ENCODE measurements at regions not wholly inside any gene's neighbourhood (a gene's known extent, or its start where the extent isn't known, plus 50 kb on each side); places are given as distances from the start of the nearest gene placed in this dataset.

- DNase-seq (ENCODE audit: low read depth, low spot score): no peak
Measured at GRCh38 chr13:106748785-106749184, 180.8 kb upstream of the ARGLU1 start.

GRCh38 chr13:106744516-106744915 is 176.6 kb upstream of the ARGLU1 start:
- no peak for DNase-seq (ENCODE audit: low read depth, low spot score)

- no peak for DNase-seq (ENCODE audit: low read depth, low spot score)
Measured at GRCh38 chr13:106738186-106738678, 170.3 kb upstream of the ARGLU1 start.

GRCh38 chr13:106736941-106737340 is 169.0 kb upstream of the ARGLU1 start:
- DNase-seq (ENCODE audit: low read depth, low spot score): no peak

- DNase-seq (ENCODE audit: low read depth, low spot score): no peak
Measured at GRCh38 chr13:106734198-106734597, 166.3 kb upstream of the ARGLU1 start.

- DNase-seq (ENCODE audit: low read depth, low spot score): no peak
Measured at GRCh38 chr13:106723036-106723435, 155.1 kb upstream of the ARGLU1 start.

- no peak for DNase-seq (ENCODE audit: low read depth, low spot score)
Measured at GRCh38 chr13:106722620-106723019, 154.7 kb upstream of the ARGLU1 start.

GRCh38 chr13:106721599-106721998 is 153.7 kb upstream of the ARGLU1 start:
- no peak for DNase-seq (ENCODE audit: low read depth, low spot score)

GRCh38 chr13:106714271-106714982 is 146.5 kb upstream of the ARGLU1 start:
- DNase-seq (ENCODE audit: low read depth, low spot score): no peak

GRCh38 chr13:106712381-106712780 is 144.4 kb upstream of the ARGLU1 start:
- no peak for DNase-seq (ENCODE audit: low read depth, low spot score)

- no peak for DNase-seq (ENCODE audit: low read depth, low spot score)
Measured at GRCh38 chr13:106710266-106710665, 142.3 kb upstream of the ARGLU1 start.

GRCh38 chr13:106709522-106709921 is 141.6 kb upstream of the ARGLU1 start:
- no peak for DNase-seq (ENCODE audit: low read depth, low spot score)

- no peak for DNase-seq (ENCODE audit: low read depth, low spot score)
Measured at GRCh38 chr13:106702505-106702904, 134.6 kb upstream of the ARGLU1 start.

GRCh38 chr13:106701771-106702341 is 133.9 kb upstream of the ARGLU1 start:
- DNase-seq (ENCODE audit: low read depth, low spot score): no peak

- DNase-seq (ENCODE audit: low read depth, low spot score): no peak
Measured at GRCh38 chr13:106700439-106700838, 132.5 kb upstream of the ARGLU1 start.

GRCh38 chr13:106700007-106700406 is 132.1 kb upstream of the ARGLU1 start:
- no peak for DNase-seq (ENCODE audit: low read depth, low spot score)

GRCh38 chr13:106699311-106699710 is 131.4 kb upstream of the ARGLU1 start:
- no peak for DNase-seq (ENCODE audit: low read depth, low spot score)

GRCh38 chr13:106696719-106697118 is 128.8 kb upstream of the ARGLU1 start:
- DNase-seq (ENCODE audit: low read depth, low spot score): no peak

- no peak for DNase-seq (ENCODE audit: low read depth, low spot score)
Measured at GRCh38 chr13:106696140-106696539, 128.2 kb upstream of the ARGLU1 start.

- DNase-seq (ENCODE audit: low read depth, low spot score): no peak
Measured at GRCh38 chr13:106695139-106695538, 127.2 kb upstream of the ARGLU1 start.

- no peak for DNase-seq (ENCODE audit: low read depth, low spot score)
Measured at GRCh38 chr13:106691861-106692260, 123.9 kb upstream of the ARGLU1 start.

- no peak for DNase-seq (ENCODE audit: low read depth, low spot score)
Measured at GRCh38 chr13:106691341-106691740, 123.4 kb upstream of the ARGLU1 start.

- no peak for DNase-seq (ENCODE audit: low read depth, low spot score)
Measured at GRCh38 chr13:106690779-106691178, 122.8 kb upstream of the ARGLU1 start.

All from activated CD4-positive, CD25-positive, alpha-beta regulatory T cell treated with anti-CD3 and anti-CD28 coated beads, Interleukin-2, amount 50 U/mL, for 16 hours (primary cell).